ENCODE measurements at regions not wholly inside any gene's neighbourhood (a gene's known extent, or its start where the extent isn't known, plus 50 kb on each side); places are given as distances from the start of the nearest gene placed in this dataset.
"Not testable (repeated sequence)": the region's sequence is repeated elsewhere in the genome, so short reads cannot be mapped to it uniquely, and the experiment has no call there.

GRCh38 chr12:39699079-39699478 lies 79.5 kb upstream of the ABCD2 start:
- not testable (repeated sequence) for H3K9me3 ChIP-seq (ENCODE audit: severe bottlenecking); H3K4me3 ChIP-seq (ENCODE audit: low read depth, low read length); H3K27ac ChIP-seq; H3K36me3 ChIP-seq; DNase-seq; H3K27me3 ChIP-seq (ENCODE audit: insufficient read depth, low read depth, severe bottlenecking)

DNA sequence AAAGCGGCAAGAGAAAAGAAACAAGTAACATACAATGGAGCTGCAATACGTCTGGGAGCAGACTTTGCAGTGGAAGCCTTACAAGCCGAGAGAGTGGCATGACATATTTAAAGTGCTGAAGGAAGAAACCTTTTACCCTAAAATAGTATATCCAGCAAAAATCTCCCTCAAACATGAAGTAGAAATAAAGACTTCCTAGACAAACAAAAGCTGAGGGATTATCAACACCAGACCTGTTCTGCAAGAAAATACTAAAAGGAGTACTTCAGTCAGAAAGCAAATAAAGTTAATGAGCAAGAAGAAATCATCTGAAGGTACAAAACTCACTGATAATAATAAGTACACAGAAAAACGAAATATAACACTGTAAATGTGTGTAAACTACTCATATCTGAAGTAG lies 77.5 kb upstream of the ABCD2 start:
- H3K4me3 ChIP-seq (ENCODE audit: low read depth, low read length): no peak overlapping the region
- no peaks in the 10 kb centered on the region for H3K9me3 ChIP-seq (ENCODE audit: severe bottlenecking)
- no peak for DNase-seq
- TF ChIP-seq CTCF (IDR thresholded peaks at IDR 0.05; ENCODE audit: low read depth, low read length): no peak
- no peaks in the 10 kb centered on the region for H3K36me3 ChIP-seq
- no peak overlapping the region for H3K27ac ChIP-seq
- H3K27me3 ChIP-seq (ENCODE audit: insufficient read depth, low read depth, severe bottlenecking): no peaks in the 10 kb centered on the region

GRCh38 chr12:39692258-39692853 lies 72.8 kb upstream of the ABCD2 start:
- TF ChIP-seq CTCF (IDR thresholded peaks at IDR 0.05; ENCODE audit: low read depth, low read length): no peak
- no peaks in the 10 kb centered on the region for H3K9me3 ChIP-seq (ENCODE audit: severe bottlenecking)
- no peaks in the 10 kb centered on the region for H3K27me3 ChIP-seq (ENCODE audit: insufficient read depth, low read depth, severe bottlenecking)
- H3K36me3 ChIP-seq: no peaks in the 10 kb centered on the region
- H3K4me3 ChIP-seq (ENCODE audit: low read depth, low read length): no peak overlapping the region
- H3K27ac ChIP-seq: no peak overlapping the region
- no peak for DNase-seq

DNA sequence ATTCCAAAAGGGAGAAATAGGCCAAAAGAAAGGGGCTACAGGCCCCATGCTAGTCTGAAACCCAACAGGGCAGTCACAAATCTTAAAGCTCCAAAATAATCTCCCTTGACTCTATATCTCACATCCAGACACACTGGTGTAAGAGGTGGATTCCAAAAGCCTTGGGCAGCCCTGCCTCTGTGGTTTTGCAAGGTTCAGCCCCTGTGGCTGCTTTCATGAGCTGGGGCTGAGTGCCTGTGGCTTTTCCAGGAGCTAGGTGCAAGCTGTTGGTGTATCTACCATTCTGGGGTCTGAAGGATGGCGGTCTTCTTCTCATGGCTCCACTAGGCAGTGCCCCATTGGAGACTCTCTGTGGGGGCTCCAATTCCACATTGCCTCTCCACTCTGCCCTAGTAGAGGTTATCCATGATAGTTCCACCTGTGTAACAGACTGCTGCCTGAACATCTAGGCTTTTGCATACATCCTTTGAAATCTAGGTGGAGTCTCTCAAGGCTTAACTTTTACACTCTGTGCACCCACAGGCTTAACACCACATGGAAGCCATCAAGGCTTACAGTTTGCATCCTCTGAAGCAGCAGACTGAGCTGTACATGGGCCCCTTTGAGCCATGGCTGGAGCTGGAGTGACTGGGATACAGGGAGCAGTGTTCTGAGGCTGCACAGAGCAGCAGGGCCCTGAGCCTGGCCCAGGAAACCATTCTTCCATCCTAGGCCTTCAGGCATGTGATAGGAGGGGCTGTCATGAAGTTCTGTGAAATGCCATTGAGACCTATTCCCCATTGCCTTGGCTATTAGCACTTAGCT lies 66.5 kb upstream of the ABCD2 start:
- Histone ChIP-seq H3K27me3 (ENCODE audit: insufficient read depth, low read depth, severe bottlenecking) (no peaks in the 10 kb centered on the region), H3K4me3 (ENCODE audit: low read depth, low read length) (no peak overlapping the region), H3K27ac (no peak overlapping the region), H3K9me3 (ENCODE audit: severe bottlenecking) (no peaks in the 10 kb centered on the region), H3K36me3 (no peaks in the 10 kb centered on the region)
- DNase-seq: no peak
- TF ChIP-seq CTCF (IDR thresholded peaks at IDR 0.05; ENCODE audit: low read depth, low read length): no peak

- no peak for TF ChIP-seq CTCF (IDR thresholded peaks at IDR 0.05; ENCODE audit: low read depth, low read length)
- no peak overlapping the region for H3K27ac ChIP-seq
- no peak for DNase-seq
- no peaks in the 10 kb centered on the region for H3K9me3 ChIP-seq (ENCODE audit: severe bottlenecking)
- no peaks in the 10 kb centered on the region for H3K27me3 ChIP-seq (ENCODE audit: insufficient read depth, low read depth, severe bottlenecking)
- H3K36me3 ChIP-seq: no peaks in the 10 kb centered on the region
- H3K4me3 ChIP-seq (ENCODE audit: low read depth, low read length): no peak overlapping the region
Observed at GRCh38 chr12:39682689-39683477, 63.3 kb upstream of the ABCD2 start.

- H3K4me3 ChIP-seq (ENCODE audit: low read depth, low read length): no peak overlapping the region
- DNase-seq: no peak
- no peak overlapping the region for H3K27ac ChIP-seq
- H3K27me3 ChIP-seq (ENCODE audit: insufficient read depth, low read depth, severe bottlenecking): peaks cover 3% of the 10 kb centered on the region
- no peaks in the 10 kb centered on the region for H3K9me3 ChIP-seq (ENCODE audit: severe bottlenecking)
- no peak for TF ChIP-seq CTCF (IDR thresholded peaks at IDR 0.05; ENCODE audit: low read depth, low read length)
- no peaks in the 10 kb centered on the region for H3K36me3 ChIP-seq
Observed at GRCh38 chr12:39675263-39675662, 55.7 kb upstream of the ABCD2 start.
